ENCODE measurements at regions not wholly inside any gene's neighbourhood (a gene's known extent, or its start where the extent isn't known, plus 50 kb on each side); places are given as distances from the start of the nearest gene placed in this dataset.
A peak's percentile ranks its signal among the peaks of the same experiment; 100 is the strongest.
"Not testable (repeated sequence)": the region's sequence is repeated elsewhere in the genome, so short reads cannot be mapped to it uniquely, and the experiment has no call there.

GRCh38 chr10:6850452-6850851, 270.4 kb upstream of the PRKCQ start:
- Mint-ChIP-seq H3K27ac (no peak overlapping the region), H3K9me3 (no peaks in the 10 kb centered on the region), H3K4me3 (no peak overlapping the region), H3K36me3 (ENCODE audit: low read depth) (no peaks in the 10 kb centered on the region), H3K4me1 (no peaks in the 10 kb centered on the region), H3K27me3 (peaks cover 25% of the 10 kb centered on the region)
- ChIA-PET POLR2A (no interaction called here), CTCF (no interaction called here)
- no peak for DNase-seq

- no peaks in the 10 kb centered on the region for H3K9me3 Mint-ChIP-seq
- ChIA-PET POLR2A (no interaction called here), CTCF (interaction anchor here (0.9 kb wide), 1 partner anchor 11 kb away, joined by 4 read pairs; no protein-coding TSS in a partner anchor)
- H3K27me3 Mint-ChIP-seq = peaks cover 27% of the 10 kb centered on the region
- H3K27ac Mint-ChIP-seq = no peak overlapping the region
- H3K36me3 Mint-ChIP-seq (ENCODE audit: low read depth) = no peaks in the 10 kb centered on the region
- peaks cover 2% of the 10 kb centered on the region for H3K4me1 Mint-ChIP-seq
- DNase-seq = no peak
- no peak overlapping the region for H3K4me3 Mint-ChIP-seq
Observed at GRCh38 chr10:6847561-6847960, 267.5 kb upstream of the PRKCQ start.

- Mint-ChIP-seq H3K9me3 (no peaks in the 10 kb centered on the region), H3K27me3 (peaks cover 28% of the 10 kb centered on the region), H3K27ac (no peak overlapping the region), H3K4me1 (peaks cover 6% of the 10 kb centered on the region), H3K36me3 (ENCODE audit: low read depth) (no peaks in the 10 kb centered on the region), H3K4me3 (no peak overlapping the region)
- POLR2A ChIA-PET = no interaction called here
- CTCF ChIA-PET = no interaction called here
- no peak for DNase-seq
Observed at GRCh38 chr10:6843894-6844650, 264.0 kb upstream of the PRKCQ start.

- CTCF ChIA-PET = no interaction called here
- Mint-ChIP-seq H3K27ac (no peak overlapping the region), H3K4me3 (no peak overlapping the region), H3K27me3 (peaks cover 28% of the 10 kb centered on the region), H3K36me3 (ENCODE audit: low read depth) (no peaks in the 10 kb centered on the region), H3K9me3 (no peaks in the 10 kb centered on the region), H3K4me1 (peaks cover 6% of the 10 kb centered on the region)
- peak; percentile 26 for DNase-seq
- POLR2A ChIA-PET = no interaction called here
Observed at GRCh38 chr10:6843481-6843881, 263.4 kb upstream of the PRKCQ start.

GRCh38 chr10:6842722-6843121, 262.6 kb upstream of the PRKCQ start:
- Mint-ChIP-seq H3K4me3 (no peak overlapping the region), H3K27ac (no peak overlapping the region), H3K9me3 (no peaks in the 10 kb centered on the region), H3K27me3 (peaks cover 28% of the 10 kb centered on the region), H3K36me3 (ENCODE audit: low read depth) (no peaks in the 10 kb centered on the region), H3K4me1 (peaks cover 6% of the 10 kb centered on the region)
- DNase-seq = no peak
- ChIA-PET CTCF (no interaction called here), POLR2A (no interaction called here)

- DNase-seq = no peak
- peaks cover 21% of the 10 kb centered on the region for H3K27me3 Mint-ChIP-seq
- ChIA-PET POLR2A (no interaction called here), CTCF (interaction anchor here (1.1 kb wide), 1 partner anchor 77 kb away, joined by 4 read pairs; no protein-coding TSS in a partner anchor)
- H3K9me3 Mint-ChIP-seq = no peaks in the 10 kb centered on the region
- no peak overlapping the region for H3K27ac Mint-ChIP-seq
- H3K36me3 Mint-ChIP-seq (ENCODE audit: low read depth) = no peaks in the 10 kb centered on the region
- H3K4me1 Mint-ChIP-seq = peaks cover 6% of the 10 kb centered on the region
- H3K4me3 Mint-ChIP-seq = no peak overlapping the region
Observed at GRCh38 chr10:6841761-6842160, 261.7 kb upstream of the PRKCQ start.

GRCh38 chr10:6840766-6841165, 260.7 kb upstream of the PRKCQ start:
- Mint-ChIP-seq H3K9me3 (no peaks in the 10 kb centered on the region), H3K27ac (no peak overlapping the region), H3K27me3 (peaks cover 18% of the 10 kb centered on the region), H3K4me1 (peaks cover 6% of the 10 kb centered on the region), H3K36me3 (ENCODE audit: low read depth) (no peaks in the 10 kb centered on the region), H3K4me3 (no peak overlapping the region)
- DNase-seq = no peak
- ChIA-PET POLR2A (interaction anchor here (0.6 kb wide), 1 partner anchor 131 kb away, joined by 6 read pairs; no protein-coding TSS in a partner anchor), CTCF (interaction anchor here (1.1 kb wide), 1 partner anchor 78 kb away, joined by 4 read pairs; no protein-coding TSS in a partner anchor)

- Mint-ChIP-seq H3K27me3 (peaks cover 18% of the 10 kb centered on the region), H3K27ac (no peak overlapping the region), H3K9me3 (no peaks in the 10 kb centered on the region), H3K4me1 (peaks cover 6% of the 10 kb centered on the region), H3K36me3 (ENCODE audit: low read depth) (no peaks in the 10 kb centered on the region), H3K4me3 (no peak overlapping the region)
- POLR2A ChIA-PET = no interaction called here
- DNase-seq = no peak
- CTCF ChIA-PET = no interaction called here
Observed at GRCh38 chr10:6840201-6840691, 260.2 kb upstream of the PRKCQ start.

GRCh38 chr10:6838118-6838517, 258.0 kb upstream of the PRKCQ start:
- no peaks in the 10 kb centered on the region for H3K36me3 Mint-ChIP-seq (ENCODE audit: low read depth)
- H3K9me3 Mint-ChIP-seq = no peaks in the 10 kb centered on the region
- no peak overlapping the region for H3K4me3 Mint-ChIP-seq
- POLR2A ChIA-PET = no interaction called here
- no peak for DNase-seq
- H3K27me3 Mint-ChIP-seq = peaks cover 13% of the 10 kb centered on the region
- H3K27ac Mint-ChIP-seq = no peak overlapping the region
- CTCF ChIA-PET = interaction anchor here (1.2 kb wide), 1 partner anchor 574 kb away, joined by 3 read pairs; no protein-coding TSS in a partner anchor
- H3K4me1 Mint-ChIP-seq = peaks cover 4% of the 10 kb centered on the region

GRCh38 chr10:6833458-6834011, 253.5 kb upstream of the PRKCQ start:
- Mint-ChIP-seq H3K9me3 (no peaks in the 10 kb centered on the region), H3K4me1 (no peaks in the 10 kb centered on the region), H3K27ac (no peak overlapping the region), H3K36me3 (ENCODE audit: low read depth) (no peaks in the 10 kb centered on the region), H3K4me3 (no peak overlapping the region), H3K27me3 (peaks cover 16% of the 10 kb centered on the region)
- ChIA-PET POLR2A (no interaction called here), CTCF (no interaction called here)
- DNase-seq = no peak

- H3K36me3 Mint-ChIP-seq (ENCODE audit: low read depth); H3K4me1 Mint-ChIP-seq; H3K27ac Mint-ChIP-seq; CTCF ChIA-PET; H3K9me3 Mint-ChIP-seq; POLR2A ChIA-PET; DNase-seq; H3K4me3 Mint-ChIP-seq: not testable (repeated sequence)
- H3K27me3 Mint-ChIP-seq = peaks cover 18% of the 10 kb centered on the region
Observed at GRCh38 chr10:6830981-6831380, 250.9 kb upstream of the PRKCQ start.

GRCh38 chr10:6824793-6825192, 244.7 kb upstream of the PRKCQ start:
- DNase-seq = not testable (repeated sequence)

GRCh38 chr10:6823770-6824169, 243.7 kb upstream of the PRKCQ start:
- H3K4me3 Mint-ChIP-seq = no peak overlapping the region

More at GRCh38 chr10:6824793-6825192, 244.7 kb upstream of the PRKCQ start:
- CTCF ChIA-PET; H3K9me3 Mint-ChIP-seq; H3K4me3 Mint-ChIP-seq; H3K36me3 Mint-ChIP-seq (ENCODE audit: low read depth); H3K4me1 Mint-ChIP-seq; POLR2A ChIA-PET; H3K27ac Mint-ChIP-seq: not testable (repeated sequence)
- H3K27me3 Mint-ChIP-seq = peaks cover 10% of the 10 kb centered on the region

GRCh38 chr10:6819301-6819700, 239.2 kb upstream of the PRKCQ start:
- no peaks in the 10 kb centered on the region for H3K36me3 Mint-ChIP-seq (ENCODE audit: low read depth)
- no peak overlapping the region for H3K27ac Mint-ChIP-seq
- H3K27me3 Mint-ChIP-seq = peaks cover 21% of the 10 kb centered on the region
- H3K9me3 Mint-ChIP-seq = no peaks in the 10 kb centered on the region
- H3K4me3 Mint-ChIP-seq = no peak overlapping the region
- DNase-seq = no peak
- H3K4me1 Mint-ChIP-seq = no peaks in the 10 kb centered on the region
- ChIA-PET CTCF (no interaction called here), POLR2A (no interaction called here)

More at GRCh38 chr10:6823770-6824169, 243.7 kb upstream of the PRKCQ start:
- CTCF ChIA-PET = no interaction called here
- no peaks in the 10 kb centered on the region for H3K4me1 Mint-ChIP-seq
- no peaks in the 10 kb centered on the region for H3K9me3 Mint-ChIP-seq
- POLR2A ChIA-PET = no interaction called here
- no peak for DNase-seq
- peaks cover 10% of the 10 kb centered on the region for H3K27me3 Mint-ChIP-seq
- no peaks in the 10 kb centered on the region for H3K36me3 Mint-ChIP-seq (ENCODE audit: low read depth)
- H3K27ac Mint-ChIP-seq = no peak overlapping the region
